ENCODE measurements at regions not wholly inside any gene's neighbourhood (a gene's known extent, or its start where the extent isn't known, plus 50 kb on each side); places are given as distances from the start of the nearest gene placed in this dataset.

- no peaks in the 10 kb centered on the region for H3K27me3 ChIP-seq (replicated peaks in 1 of 2; ENCODE audit: control insufficient read depth in 2 of 2, insufficient read depth in 2 of 2, low read length in 1 of 2)
- no peaks in the 10 kb centered on the region for H3K4me1 ChIP-seq (ENCODE audit: control insufficient read depth, insufficient read depth, low read length)
- no peaks in the 10 kb centered on the region for H3K79me2 ChIP-seq (ENCODE audit: control insufficient read depth, insufficient read depth, low read length)
- intact Hi-C loops (cut with micrococcal nuclease; ENCODE audit: unreplicated experiment) (no loop called here), in situ Hi-C loops (cut with MboI) (no loop called here)
- ChIA-PET SMC1A (ENCODE audit: uncharacterized antibody, unreplicated experiment) (interaction anchor here (1.4 to 2.5 kb wide), 7 partner anchors 12 to 37 kb away, joined by 4 to 8 read pairs (median 7); no protein-coding TSS in a partner anchor), POLR2A (interaction anchor here (0.9 kb wide), 1 partner anchor 12 kb away, joined by 4 read pairs; no protein-coding TSS in a partner anchor), RAD21 (ENCODE audit: unreplicated experiment) (interaction anchor here (1.3 to 2.0 kb wide), 4 partner anchors 14 to 42 kb away, joined by 3 to 6 read pairs (median 3); no protein-coding TSS in a partner anchor), CTCF (interaction anchor here (0.9 to 1.6 kb wide), 4 partner anchors 52 to 157 kb away, joined by 3 to 6 read pairs (median 4); partner anchors contain the start of gene NOL4)
- no peak overlapping the region for H3K27ac ChIP-seq (ENCODE audit: control insufficient read depth, insufficient read depth)
- FAIRE-seq (no peak), ATAC-seq (peak; percentile 65), DNase-seq (ENCODE audit: low read depth, low spot score) (no peak)
- H3K9me3 ChIP-seq (replicated peaks; ENCODE audit: control insufficient read depth, insufficient read depth, low read length) = no peaks in the 10 kb centered on the region
- WGBS (ENCODE audit: insufficient coverage, insufficient replicate concordance, low lambda C conversion rate, missing lambda C conversion rate) = 31% methylated on average over 4 of the region's 4 CpGs
- no peak overlapping the region for H3K9ac ChIP-seq (ENCODE audit: control insufficient read depth, insufficient read depth, low read length)
- BruUV-seq (replicated peaks) = no TSS peak
- H4K20me1 ChIP-seq (ENCODE audit: control insufficient read depth, insufficient read depth) = no peaks in the 10 kb centered on the region
- no peak overlapping the region for H2AFZ ChIP-seq (ENCODE audit: control insufficient read depth, low read depth, low read length)
- H3K4me3 ChIP-seq = no peak overlapping the region
- no peak overlapping the region for H3K4me2 ChIP-seq (ENCODE audit: control insufficient read depth, insufficient read depth)
- no peaks in the 10 kb centered on the region for H3K36me3 ChIP-seq (ENCODE audit: control insufficient read depth in 2 of 2, insufficient read depth in 2 of 2, low read length in 1 of 2)
- TF ChIP-seq PAX5 (IDR thresholded peaks at IDR 0.05; ENCODE audit: borderline replicate concordance, low read depth, low read length) (no peak), RCOR1 (conservative IDR thresholded peaks at IDR 0.05; ENCODE audit: low read depth, low read length) (no peak), ZSCAN29 (IDR thresholded peaks at IDR 0.05) (no peak), NR2F1 (conservative IDR thresholded peaks at IDR 0.05) (no peak), SIN3A (IDR thresholded peaks at IDR 0.05; ENCODE audit: low read depth, low read length) (no peak), ZNF207 (IDR thresholded peaks at IDR 0.05; ENCODE audit: borderline replicate concordance) (no peak), BCLAF1 (IDR thresholded peaks at IDR 0.05) (no peak), STAT1 (conservative IDR thresholded peaks at IDR 0.05) (no peak), CEBPZ (IDR thresholded peaks at IDR 0.05; ENCODE audit: low read depth, low read length) (no peak), E2F8 (IDR thresholded peaks at IDR 0.05; ENCODE audit: low read depth, partially characterized antibody) (no peak), ZNF24 (IDR thresholded peaks at IDR 0.05) (no peak), NRF1 (conservative IDR thresholded peaks at IDR 0.05; ENCODE audit: low read depth, low read length) (no peak)
- TF ChIP-seq, protein P1, sequence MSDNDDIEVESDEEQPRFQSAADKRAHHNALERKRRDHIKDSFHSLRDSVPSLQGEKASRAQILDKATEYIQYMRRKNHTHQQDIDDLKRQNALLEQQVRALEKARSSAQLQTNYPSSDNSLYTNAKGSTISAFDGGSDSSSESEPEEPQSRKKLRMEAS (IDR thresholded peaks at IDR 0.05; ENCODE audit: low read depth, low read length) = no peak
- TF ChIP-seq, protein P2, sequence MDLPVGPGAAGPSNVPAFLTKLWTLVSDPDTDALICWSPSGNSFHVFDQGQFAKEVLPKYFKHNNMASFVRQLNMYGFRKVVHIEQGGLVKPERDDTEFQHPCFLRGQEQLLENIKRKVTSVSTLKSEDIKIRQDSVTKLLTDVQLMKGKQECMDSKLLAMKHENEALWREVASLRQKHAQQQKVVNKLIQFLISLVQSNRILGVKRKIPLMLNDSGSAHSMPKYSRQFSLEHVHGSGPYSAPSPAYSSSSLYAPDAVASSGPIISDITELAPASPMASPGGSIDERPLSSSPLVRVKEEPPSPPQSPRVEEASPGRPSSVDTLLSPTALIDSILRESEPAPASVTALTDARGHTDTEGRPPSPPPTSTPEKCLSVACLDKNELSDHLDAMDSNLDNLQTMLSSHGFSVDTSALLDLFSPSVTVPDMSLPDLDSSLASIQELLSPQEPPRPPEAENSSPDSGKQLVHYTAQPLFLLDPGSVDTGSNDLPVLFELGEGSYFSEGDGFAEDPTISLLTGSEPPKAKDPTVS (IDR thresholded peaks at IDR 0.05; ENCODE audit: low read depth, low read length) = no peak
Observed at GRCh38 chr18:34280653-34281052, 55.9 kb upstream of the NOL4 start.

Data from GM12878 (cell line).